GM23338 (cell line): ENCODE measurements at regions not wholly inside any gene's neighbourhood (a gene's known extent, or its start where the extent isn't known, plus 50 kb on each side); places are given as distances from the start of the nearest gene placed in this dataset.

Experiments
- ATAC-seq: fragments of 200-7000 bp; cut with Tn5 transposase; 3 replicates; pipeline ENCODE4 v1.9.1; 2020
- DNase-seq: peaks from one replicate; pipeline ENCODE4 v3.0.0-alpha.2; 2015; ENCODE audit warnings: low spot score
- H2AFZ ChIP-seq: fragments of 200-600 bp; sonication (generic); 2 replicates; pipeline ENCODE4 v1.8.0; 2016; ENCODE audit warnings: antibody characterized with exemption, mild to moderate bottlenecking, moderate library complexity
- H3F3A ChIP-seq: fragments of 200-600 bp; sonication (generic); replicated peaks from 2 replicates; pipeline ENCODE4 v1.8.0; 2017; ENCODE audit warnings: antibody characterized with exemption, mixed run types, low read depth
- H3K27ac ChIP-seq: fragments of 200-600 bp; sonication (generic); 2 replicates; pipeline ENCODE4 v1.6.1; 2016; ENCODE audit warnings: low read depth
- H3K27me3 ChIP-seq: fragments of 200-600 bp; sonication (generic); 2 replicates; pipeline ENCODE4 v1.8.0; 2016; ENCODE audit warnings: mild to moderate bottlenecking, mixed run types, moderate library complexity; ENCODE audit not compliant: insufficient read depth
- H3K36me3 ChIP-seq: fragments of 200-600 bp; sonication (generic); 2 replicates; pipeline ENCODE4 v1.8.0; 2016; ENCODE audit warnings: mild to moderate bottlenecking; ENCODE audit not compliant: insufficient read depth
- H3K4me1 ChIP-seq: fragments of 200-600 bp; sonication (generic); 2 replicates; pipeline ENCODE4 v1.8.0; 2016; ENCODE audit warnings: mild to moderate bottlenecking, moderate library complexity; ENCODE audit not compliant: insufficient read depth
- H3K4me2 ChIP-seq: fragments of 200-600 bp; sonication (generic); 2 replicates; pipeline ENCODE4 v1.7.1; 2017; ENCODE audit warnings: mixed run types
- H3K4me3 ChIP-seq: fragments of 200-600 bp; sonication (generic); 2 replicates; pipeline ENCODE4 v1.6.1; 2016; ENCODE audit warnings: mixed run types
- H3K79me2 ChIP-seq: fragments of 200-600 bp; sonication (generic); replicated peaks from 2 replicates; pipeline ENCODE4 v1.8.0; 2017; ENCODE audit warnings: mild to moderate bottlenecking; ENCODE audit not compliant: insufficient read depth
- H3K9me2 ChIP-seq: fragments of 200-600 bp; sonication (generic); 2 replicates; pipeline ENCODE4 v1.8.0; 2017; ENCODE audit not compliant: insufficient read depth
- H4K20me1 ChIP-seq: fragments of 200-600 bp; sonication (generic); replicated peaks from 2 replicates; pipeline ENCODE4 v1.8.0; 2017; ENCODE audit warnings: mild to moderate bottlenecking; ENCODE audit not compliant: insufficient read depth
- H3K27ac Mint-ChIP-seq: 2 replicates; pipeline ENCODE4 v1.8.0; 2020; ENCODE audit warnings: inconsistent platforms, mild to moderate bottlenecking, moderate library complexity, mixed read lengths
- H3K27me3 Mint-ChIP-seq: 3 replicates; pipeline ENCODE4 v1.8.0; 2022; ENCODE audit warnings: low read depth, mild to moderate bottlenecking, moderate library complexity, mixed read lengths, inconsistent platforms; ENCODE audit not compliant: insufficient read depth, poor library complexity
- H3K36me3 Mint-ChIP-seq: 3 replicates; pipeline ENCODE4 v1.8.0; 2021; ENCODE audit warnings: low read depth, mild to moderate bottlenecking, inconsistent platforms, moderate library complexity, mixed read lengths
- H3K4me1 Mint-ChIP-seq: 3 replicates; pipeline ENCODE4 v1.8.0; 2020; ENCODE audit warnings: mild to moderate bottlenecking, inconsistent platforms, mixed read lengths
- H3K4me3 Mint-ChIP-seq: 3 replicates; pipeline ENCODE4 v1.8.0; 2021; ENCODE audit warnings: moderate library complexity, mild to moderate bottlenecking, inconsistent platforms, mixed read lengths
- H3K9me3 Mint-ChIP-seq: 3 replicates; pipeline ENCODE4 v1.8.0; 2020; ENCODE audit warnings: moderate library complexity, mild to moderate bottlenecking, inconsistent platforms, mixed read lengths
- CREB1 ChIP-seq: fragments of 250-450 bp; sonication (Bioruptor Pico); IDR thresholded peaks from 2 replicates; pipeline ENCODE4 v1.5.0; 2020; ENCODE audit warnings: low read depth, mild to moderate bottlenecking, moderate library complexity
- ETS1 ChIP-seq: IDR thresholded peaks from 2 replicates; pipeline ENCODE4 v1.6.1; 2016; ENCODE audit warnings: antibody characterized with exemption
- EZH2 ChIP-seq: fragments of 200-600 bp; sonication (generic); IDR thresholded peaks from one replicate; pipeline ENCODE4 v1.8.0; 2017; ENCODE audit warnings: antibody characterized with exemption, mild to moderate bottlenecking, low read depth; ENCODE audit not compliant: unreplicated experiment
- JUNB ChIP-seq: IDR thresholded peaks from one replicate; pipeline ENCODE4 v1.6.1; 2016; ENCODE audit warnings: antibody characterized with exemption; ENCODE audit not compliant: unreplicated experiment
- STAT1 ChIP-seq: IDR thresholded peaks from one replicate; pipeline ENCODE4 v1.6.1; 2016; ENCODE audit warnings: antibody characterized with exemption; ENCODE audit not compliant: unreplicated experiment
- ZNF331 ChIP-seq: fragments of 250-450 bp; sonication (Bioruptor Pico); IDR thresholded peaks from 2 replicates; pipeline ENCODE4 v1.5.0; 2020; ENCODE audit warnings: low read depth, mild to moderate bottlenecking, moderate library complexity
- TF ChIP-seq, protein P1 (sequence below): fragments of 250-450 bp; sonication (Bioruptor Pico); IDR thresholded peaks from 2 replicates; pipeline ENCODE4 v1.5.0; 2020; ENCODE audit warnings: mild to moderate bottlenecking, moderate library complexity

DNA sequence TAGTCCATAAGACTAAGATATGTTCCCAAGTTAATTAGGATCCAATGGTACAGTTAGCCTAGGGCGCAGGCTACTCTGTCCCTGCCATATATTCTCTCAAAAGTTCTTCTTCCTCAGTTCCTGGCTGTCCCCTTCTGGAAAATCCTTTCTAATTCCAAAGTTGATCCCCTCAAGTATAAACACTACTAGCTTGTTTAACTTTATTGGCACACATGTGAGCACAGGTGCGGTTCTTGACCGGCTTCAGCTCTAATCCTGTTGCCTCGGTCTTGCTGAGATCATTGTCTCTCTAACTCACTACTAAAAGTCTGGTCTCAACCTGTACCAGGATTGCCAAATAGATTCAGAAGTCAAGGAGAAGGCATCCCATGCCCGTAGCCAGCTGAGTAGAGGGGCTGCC, 89.0 kb downstream of the SEMA4F start:
- ATAC-seq (no peak), DNase-seq (no peak)
- Mint-ChIP-seq H3K4me3 (no peak overlapping the region), H3K4me1 (peaks cover 20% of the 10 kb centered on the region), H3K27me3 (peaks cover 7% of the 10 kb centered on the region), H3K9me3 (no peaks in the 10 kb centered on the region), H3K36me3 (no peaks in the 10 kb centered on the region), H3K27ac (no peak overlapping the region)
- Histone ChIP-seq H3K4me2 (no peak overlapping the region), H3K27me3 (no peaks in the 10 kb centered on the region), H3K27ac (no peak overlapping the region), H3F3A (no peaks in the 10 kb centered on the region), H3K4me1 (peaks cover 6% of the 10 kb centered on the region; the same call in 1 of the 2 replicates), H2AFZ (no peak overlapping the region), H3K79me2 (no peaks in the 10 kb centered on the region), H3K4me3 (no peak overlapping the region), H4K20me1 (no peaks in the 10 kb centered on the region), H3K9me2 (0 out of 2 replicates have a peak, but pooled peaks cover 5% of the 10 kb centered on the region), H3K36me3 (no peaks in the 10 kb centered on the region)
- TF ChIP-seq CREB1 (CRISPR knock-in tag) (no peak), STAT1 (no peak), ZNF331 (no peak), ETS1 (no peak), JUNB (no peak), EZH2 (no peak)
- TF ChIP-seq, protein P1, sequence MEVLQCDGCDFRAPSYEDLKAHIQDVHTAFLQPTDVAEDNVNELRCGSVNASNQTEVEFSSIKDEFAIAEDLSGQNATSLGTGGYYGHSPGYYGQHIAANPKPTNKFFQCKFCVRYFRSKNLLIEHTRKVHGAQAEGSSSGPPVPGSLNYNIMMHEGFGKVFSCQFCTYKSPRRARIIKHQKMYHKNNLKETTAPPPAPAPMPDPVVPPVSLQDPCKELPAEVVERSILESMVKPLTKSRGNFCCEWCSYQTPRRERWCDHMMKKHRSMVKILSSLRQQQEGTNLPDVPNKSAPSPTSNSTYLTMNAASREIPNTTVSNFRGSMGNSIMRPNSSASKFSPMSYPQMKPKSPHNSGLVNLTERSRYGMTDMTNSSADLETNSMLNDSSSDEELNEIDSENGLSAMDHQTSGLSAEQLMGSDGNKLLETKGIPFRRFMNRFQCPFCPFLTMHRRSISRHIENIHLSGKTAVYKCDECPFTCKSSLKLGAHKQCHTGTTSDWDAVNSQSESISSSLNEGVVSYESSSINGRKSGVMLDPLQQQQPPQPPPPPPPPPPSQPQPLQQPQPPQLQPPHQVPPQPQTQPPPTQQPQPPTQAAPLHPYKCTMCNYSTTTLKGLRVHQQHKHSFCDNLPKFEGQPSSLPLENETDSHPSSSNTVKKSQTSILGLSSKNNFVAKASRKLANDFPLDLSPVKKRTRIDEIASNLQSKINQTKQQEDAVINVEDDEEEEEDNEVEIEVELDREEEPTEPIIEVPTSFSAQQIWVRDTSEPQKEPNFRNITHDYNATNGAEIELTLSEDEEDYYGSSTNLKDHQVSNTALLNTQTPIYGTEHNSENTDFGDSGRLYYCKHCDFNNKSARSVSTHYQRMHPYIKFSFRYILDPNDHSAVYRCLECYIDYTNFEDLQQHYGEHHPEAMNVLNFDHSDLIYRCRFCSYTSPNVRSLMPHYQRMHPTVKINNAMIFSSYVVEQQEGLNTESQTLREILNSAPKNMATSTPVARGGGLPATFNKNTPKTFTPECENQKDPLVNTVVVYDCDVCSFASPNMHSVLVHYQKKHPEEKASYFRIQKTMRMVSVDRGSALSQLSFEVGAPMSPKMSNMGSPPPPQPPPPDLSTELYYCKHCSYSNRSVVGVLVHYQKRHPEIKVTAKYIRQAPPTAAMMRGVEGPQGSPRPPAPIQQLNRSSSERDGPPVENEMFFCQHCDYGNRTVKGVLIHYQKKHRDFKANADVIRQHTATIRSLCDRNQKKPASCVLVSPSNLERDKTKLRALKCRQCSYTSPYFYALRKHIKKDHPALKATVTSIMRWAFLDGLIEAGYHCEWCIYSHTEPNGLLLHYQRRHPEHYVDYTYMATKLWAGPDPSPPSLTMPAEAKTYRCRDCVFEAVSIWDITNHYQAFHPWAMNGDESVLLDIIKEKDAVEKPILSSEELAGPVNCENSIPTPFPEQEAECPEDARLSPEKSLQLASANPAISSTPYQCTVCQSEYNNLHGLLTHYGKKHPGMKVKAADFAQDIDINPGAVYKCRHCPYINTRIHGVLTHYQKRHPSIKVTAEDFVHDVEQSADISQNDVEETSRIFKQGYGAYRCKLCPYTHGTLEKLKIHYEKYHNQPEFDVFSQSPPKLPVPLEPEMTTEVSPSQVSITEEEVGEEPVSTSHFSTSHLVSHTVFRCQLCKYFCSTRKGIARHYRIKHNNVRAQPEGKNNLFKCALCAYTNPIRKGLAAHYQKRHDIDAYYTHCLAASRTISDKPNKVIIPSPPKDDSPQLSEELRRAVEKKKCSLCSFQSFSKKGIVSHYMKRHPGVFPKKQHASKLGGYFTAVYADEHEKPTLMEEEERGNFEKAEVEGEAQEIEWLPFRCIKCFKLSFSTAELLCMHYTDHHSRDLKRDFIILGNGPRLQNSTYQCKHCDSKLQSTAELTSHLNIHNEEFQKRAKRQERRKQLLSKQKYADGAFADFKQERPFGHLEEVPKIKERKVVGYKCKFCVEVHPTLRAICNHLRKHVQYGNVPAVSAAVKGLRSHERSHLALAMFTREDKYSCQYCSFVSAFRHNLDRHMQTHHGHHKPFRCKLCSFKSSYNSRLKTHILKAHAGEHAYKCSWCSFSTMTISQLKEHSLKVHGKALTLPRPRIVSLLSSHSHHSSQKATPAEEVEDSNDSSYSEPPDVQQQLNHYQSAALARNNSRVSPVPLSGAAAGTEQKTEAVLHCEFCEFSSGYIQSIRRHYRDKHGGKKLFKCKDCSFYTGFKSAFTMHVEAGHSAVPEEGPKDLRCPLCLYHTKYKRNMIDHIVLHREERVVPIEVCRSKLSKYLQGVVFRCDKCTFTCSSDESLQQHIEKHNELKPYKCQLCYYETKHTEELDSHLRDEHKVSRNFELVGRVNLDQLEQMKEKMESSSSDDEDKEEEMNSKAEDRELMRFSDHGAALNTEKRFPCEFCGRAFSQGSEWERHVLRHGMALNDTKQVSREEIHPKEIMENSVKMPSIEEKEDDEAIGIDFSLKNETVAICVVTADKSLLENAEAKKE (CRISPR knock-in tag) = no peak
